ENCODE measurements at regions not wholly inside any gene's neighbourhood (a gene's known extent, or its start where the extent isn't known, plus 50 kb on each side); places are given as distances from the start of the nearest gene placed in this dataset.

GRCh38 chr16:52101246-52101645, 445.7 kb downstream of the TOX3 start:
- no peak for DNase-seq (ENCODE audit: low spot score)

GRCh38 chr16:52099382-52099781, 447.6 kb downstream of the TOX3 start:
- DNase-seq (ENCODE audit: low spot score), result no peak

GRCh38 chr16:52095471-52095870, 451.5 kb downstream of the TOX3 start:
- no peak for DNase-seq (ENCODE audit: low spot score)

GRCh38 chr16:52092126-52092525, 454.8 kb downstream of the TOX3 start:
- DNase-seq (ENCODE audit: low spot score), result no peak

GRCh38 chr16:52090080-52090479, 456.9 kb downstream of the TOX3 start:
- DNase-seq (ENCODE audit: low spot score), result peak; percentile 21

GRCh38 chr16:52089476-52089875, 457.5 kb downstream of the TOX3 start:
- no peak for DNase-seq (ENCODE audit: low spot score)

- DNase-seq (ENCODE audit: low spot score), result no peak
These were observed 460.0 kb downstream of the TOX3 start for GRCh38 chr16:52086901-52087300.

- no peak for DNase-seq (ENCODE audit: low spot score)
These were observed 468.0 kb downstream of the TOX3 start for GRCh38 chr16:52078716-52079655.

GRCh38 chr16:52077607-52078006, 469.3 kb downstream of the TOX3 start:
- no peak for DNase-seq (ENCODE audit: low spot score)

- no peak for DNase-seq (ENCODE audit: low spot score)
These were observed 470.1 kb downstream of the TOX3 start for GRCh38 chr16:52076801-52077201.

- no peak for DNase-seq (ENCODE audit: low spot score)
These were observed 470.6 kb downstream of the TOX3 start for GRCh38 chr16:52076332-52076731.

- DNase-seq (ENCODE audit: low spot score), result no peak
These were observed 472.8 kb downstream of the TOX3 start for GRCh38 chr16:52074133-52074532.

GRCh38 chr16:52073024-52073423, 473.9 kb downstream of the TOX3 start:
- DNase-seq (ENCODE audit: low spot score), result no peak

- DNase-seq (ENCODE audit: low spot score), result no peak
These were observed 475.8 kb downstream of the TOX3 start for GRCh38 chr16:52071101-52071500.

- DNase-seq (ENCODE audit: low spot score), result no peak
These were observed 476.4 kb downstream of the TOX3 start for GRCh38 chr16:52070341-52071057.

GRCh38 chr16:52069866-52070265, 477.1 kb downstream of the TOX3 start:
- DNase-seq (ENCODE audit: low spot score), result peak; percentile 15

GRCh38 chr16:52068447-52069074, 478.4 kb downstream of the TOX3 start:
- DNase-seq (ENCODE audit: low spot score), result no peak

GRCh38 chr16:52066962-52067361, 480.0 kb downstream of the TOX3 start:
- DNase-seq (ENCODE audit: low spot score), result no peak

GRCh38 chr16:52056259-52056658, 490.7 kb downstream of the TOX3 start:
- no peak for DNase-seq (ENCODE audit: low spot score)

- DNase-seq (ENCODE audit: low spot score), result no peak
These were observed 491.6 kb downstream of the TOX3 start for GRCh38 chr16:52055381-52055780.

- no peak for DNase-seq (ENCODE audit: low spot score)
These were observed 492.6 kb downstream of the TOX3 start for GRCh38 chr16:52054326-52054725.

GRCh38 chr16:52052818-52053217, 494.1 kb downstream of the TOX3 start:
- no peak for DNase-seq (ENCODE audit: low spot score)
